HL-60 (cell line): ENCODE measurements at regions not wholly inside any gene's neighbourhood (a gene's known extent, or its start where the extent isn't known, plus 50 kb on each side); places are given as distances from the start of the nearest gene placed in this dataset.

ENCODE experiments used
- DNase-seq, 2 experiments: peaks; one replicate each; pipeline ENCODE4 v3.0.0-alpha.2; 2010 to 2020; ENCODE audit warnings: low read depth in 1 of 2, low spot score in 1 of 2
- H3K27ac ChIP-seq: fragments of 250-450 bp; sonication (Bioruptor Pico); replicated peaks from 2 replicates; pipeline ENCODE4 v1.5.1; 2020; ENCODE audit warnings: mild to moderate bottlenecking, moderate library complexity
- H3K27me3 ChIP-seq: fragments of 250-450 bp; sonication (Bioruptor Pico); 2 replicates; pipeline ENCODE4 v1.5.1; 2021; ENCODE audit warnings: mild to moderate bottlenecking, moderate library complexity; ENCODE audit not compliant: insufficient read depth, poor library complexity, severe bottlenecking
- H3K4me3 ChIP-seq: replicated peaks from 2 replicates; pipeline ENCODE4 v1.5.1; 2011; ENCODE audit warnings: mild to moderate bottlenecking, control low read depth, low read length; ENCODE audit not compliant: insufficient read depth
- GABPA ChIP-seq: IDR thresholded peaks from 2 replicates; pipeline ENCODE4 v1.6.1; 2012; ENCODE audit warnings: low read depth
- POLR2AphosphoS5 ChIP-seq: IDR thresholded peaks from 2 replicates; pipeline ENCODE4 v1.6.1; 2012; ENCODE audit warnings: low read depth
- REST ChIP-seq: IDR thresholded peaks from 2 replicates; pipeline ENCODE4 v1.6.1; 2012; ENCODE audit warnings: low read depth; ENCODE audit not compliant: insufficient replicate concordance
- SPI1 ChIP-seq: IDR thresholded peaks from 2 replicates; pipeline ENCODE4 v1.6.1; 2012; ENCODE audit warnings: low read depth, mild to moderate bottlenecking, borderline replicate concordance
- TF ChIP-seq, protein P1 (sequence below): IDR thresholded peaks from one replicate; pipeline ENCODE4 v1.5.1; 2011; ENCODE audit warnings: low read length, control low read depth, inconsistent platforms; ENCODE audit not compliant: insufficient read depth

DNA sequence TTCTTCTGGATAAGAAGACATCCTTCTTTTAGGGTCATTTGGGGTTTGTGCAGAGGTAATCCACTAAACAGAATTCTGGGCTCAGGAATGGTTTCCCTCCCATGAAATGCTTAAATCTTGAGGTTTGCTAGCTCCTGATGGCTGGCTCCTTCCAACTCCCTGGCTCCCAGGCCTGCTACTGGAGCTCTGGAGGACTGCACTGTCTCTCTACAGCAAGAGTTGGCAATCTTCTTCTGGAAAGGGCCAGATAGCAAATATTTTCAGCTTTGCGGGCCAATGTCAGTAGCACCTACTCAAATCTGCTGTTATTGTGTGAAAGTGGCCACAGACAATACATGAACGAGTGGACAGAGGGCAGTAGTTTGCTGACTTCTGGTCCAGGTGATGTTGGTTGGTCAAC, 174.2 kb upstream of the CTBP2 start:
- H3K27me3 ChIP-seq: peaks cover 2% of the 10 kb centered on the region
- no peak overlapping the region for H3K27ac ChIP-seq
- no peak for DNase-seq
- TF ChIP-seq, protein P1, sequence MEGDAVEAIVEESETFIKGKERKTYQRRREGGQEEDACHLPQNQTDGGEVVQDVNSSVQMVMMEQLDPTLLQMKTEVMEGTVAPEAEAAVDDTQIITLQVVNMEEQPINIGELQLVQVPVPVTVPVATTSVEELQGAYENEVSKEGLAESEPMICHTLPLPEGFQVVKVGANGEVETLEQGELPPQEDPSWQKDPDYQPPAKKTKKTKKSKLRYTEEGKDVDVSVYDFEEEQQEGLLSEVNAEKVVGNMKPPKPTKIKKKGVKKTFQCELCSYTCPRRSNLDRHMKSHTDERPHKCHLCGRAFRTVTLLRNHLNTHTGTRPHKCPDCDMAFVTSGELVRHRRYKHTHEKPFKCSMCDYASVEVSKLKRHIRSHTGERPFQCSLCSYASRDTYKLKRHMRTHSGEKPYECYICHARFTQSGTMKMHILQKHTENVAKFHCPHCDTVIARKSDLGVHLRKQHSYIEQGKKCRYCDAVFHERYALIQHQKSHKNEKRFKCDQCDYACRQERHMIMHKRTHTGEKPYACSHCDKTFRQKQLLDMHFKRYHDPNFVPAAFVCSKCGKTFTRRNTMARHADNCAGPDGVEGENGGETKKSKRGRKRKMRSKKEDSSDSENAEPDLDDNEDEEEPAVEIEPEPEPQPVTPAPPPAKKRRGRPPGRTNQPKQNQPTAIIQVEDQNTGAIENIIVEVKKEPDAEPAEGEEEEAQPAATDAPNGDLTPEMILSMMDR: no peak
- TF ChIP-seq GABPA: no peak
- no peak for TF ChIP-seq REST
- TF ChIP-seq SPI1: no peak
- no peak for TF ChIP-seq POLR2AphosphoS5
- no peak overlapping the region for H3K4me3 ChIP-seq

GRCh38 chr10:125333769-125334168, 173.4 kb upstream of the CTBP2 start:
- TF ChIP-seq POLR2AphosphoS5 (no peak), REST (no peak), GABPA (no peak), SPI1 (no peak)
- TF ChIP-seq, protein P1: no peak
- peaks cover 2% of the 10 kb centered on the region for H3K27me3 ChIP-seq
- no peak for DNase-seq
- no peak overlapping the region for H3K4me3 ChIP-seq
- H3K27ac ChIP-seq: no peak overlapping the region

DNA sequence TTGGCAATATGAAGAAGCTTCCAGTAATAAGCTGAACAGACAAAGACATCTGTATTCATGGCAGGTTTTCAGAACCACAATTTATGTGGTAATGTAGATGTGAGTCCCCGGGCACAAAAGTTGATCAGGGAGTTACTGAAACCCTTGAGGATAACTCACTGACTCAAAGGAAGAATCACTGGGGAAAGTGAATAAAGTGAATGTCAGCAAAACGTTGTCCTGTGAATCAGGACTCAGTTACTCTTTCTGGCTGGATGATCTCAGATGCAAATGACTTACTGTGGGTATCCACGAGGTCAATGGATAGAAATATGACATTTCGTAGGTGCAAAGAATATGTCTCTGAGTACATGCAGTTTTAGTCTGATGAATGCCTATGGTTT, 172.8 kb upstream of the CTBP2 start:
- Histone ChIP-seq H3K27ac (no peak overlapping the region), H3K27me3 (peaks cover 2% of the 10 kb centered on the region), H3K4me3 (no peak overlapping the region)
- no peak for TF ChIP-seq SPI1
- no peak for TF ChIP-seq POLR2AphosphoS5
- TF ChIP-seq REST: no peak
- TF ChIP-seq GABPA: no peak
- TF ChIP-seq, protein P1: no peak
- DNase-seq: no peak
